SW 1271 (cell line): ENCODE measurements at regions not wholly inside any gene's neighbourhood (a gene's known extent, or its start where the extent isn't known, plus 50 kb on each side); places are given as distances from the start of the nearest gene placed in this dataset.
"Not testable (repeated sequence)": the region's sequence is repeated elsewhere in the genome, so short reads cannot be mapped to it uniquely, and the experiment has no call there.

Experiments
- DNase-seq, 2 experiments: peaks; one replicate each; lab custom pipeline; 2025; lab: John Stamatoyannopoulos, UW

DNA sequence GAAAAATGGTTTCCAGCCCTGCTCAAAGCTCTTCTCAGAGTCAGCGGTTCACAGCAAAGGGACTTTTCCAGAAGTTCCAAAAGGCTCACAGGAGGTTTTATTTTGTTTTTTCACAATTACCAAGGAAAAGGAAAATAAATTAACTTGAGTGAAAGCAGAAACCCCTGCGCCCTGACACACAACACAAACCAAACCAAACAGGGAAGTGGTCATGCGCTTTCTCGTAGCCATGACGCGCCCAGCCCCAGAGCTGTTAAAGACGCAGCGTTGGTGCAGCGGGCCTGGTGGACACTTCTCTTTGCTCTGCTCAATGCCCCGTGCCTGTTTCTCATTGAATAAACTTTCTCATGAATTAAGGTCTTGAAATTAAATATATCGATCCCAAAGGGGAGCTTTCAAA, 134.4 kb upstream of the LYZL2 start:
- no peak for DNase-seq

DNA sequence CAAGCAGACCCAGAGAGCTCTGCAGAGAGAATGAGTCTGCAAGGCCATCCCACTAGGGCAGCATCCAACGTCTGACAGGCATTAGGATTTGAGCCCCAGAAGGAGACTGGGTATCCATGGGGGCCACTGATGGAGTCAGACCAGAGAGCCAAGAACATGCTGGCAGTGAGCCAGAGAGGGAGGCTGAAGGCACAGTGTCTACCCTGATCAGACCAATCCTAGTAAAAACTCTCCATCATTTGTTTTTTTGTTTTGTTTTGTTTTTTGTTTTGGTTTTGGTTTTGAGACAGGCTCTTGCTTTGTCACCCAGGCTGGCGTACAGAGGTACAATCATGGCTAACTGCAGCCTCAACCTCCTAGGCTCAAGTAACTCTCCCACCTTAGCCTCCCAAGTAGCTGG, 133.1 kb upstream of the LYZL2 start:
- no peak for DNase-seq

DNA sequence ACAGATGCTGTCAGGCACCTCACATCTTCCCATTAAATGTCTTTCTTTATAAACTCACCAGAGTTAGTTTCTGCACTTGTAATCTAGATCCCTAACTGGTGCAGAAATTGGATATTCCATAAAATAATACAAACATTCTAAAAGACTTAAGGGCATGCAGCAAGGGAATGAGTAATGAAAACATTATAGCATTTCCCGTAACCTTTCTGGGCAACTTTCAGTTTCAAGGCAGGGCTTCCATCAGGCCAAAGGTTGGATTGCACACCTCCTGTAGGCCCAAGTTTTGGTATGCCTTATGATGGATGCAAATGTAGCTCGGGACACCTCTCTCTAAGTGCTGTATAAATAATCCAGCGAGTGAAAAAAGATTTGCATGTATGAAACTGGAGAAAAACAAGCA, 129.9 kb upstream of the LYZL2 start:
- DNase-seq = no peak

DNA sequence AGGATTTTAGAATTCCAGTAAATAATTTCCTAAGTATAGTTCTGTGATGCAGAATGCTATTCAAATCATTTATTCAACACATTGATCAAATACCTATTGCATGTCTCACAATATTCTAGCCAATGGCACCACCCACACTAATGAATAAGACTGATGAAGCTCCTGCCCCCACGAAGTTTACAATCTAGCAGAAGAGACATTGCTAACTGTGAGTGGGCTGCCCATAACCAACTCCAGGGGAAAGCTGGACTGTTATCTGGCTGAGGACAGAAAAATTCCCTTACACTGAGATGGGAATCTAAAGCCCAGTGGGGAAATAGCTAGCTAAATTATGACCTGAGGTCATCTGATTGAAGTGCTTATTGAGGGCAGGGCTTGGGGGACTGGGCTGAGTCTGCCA, 128.8 kb upstream of the LYZL2 start:
- DNase-seq = no peak

DNA sequence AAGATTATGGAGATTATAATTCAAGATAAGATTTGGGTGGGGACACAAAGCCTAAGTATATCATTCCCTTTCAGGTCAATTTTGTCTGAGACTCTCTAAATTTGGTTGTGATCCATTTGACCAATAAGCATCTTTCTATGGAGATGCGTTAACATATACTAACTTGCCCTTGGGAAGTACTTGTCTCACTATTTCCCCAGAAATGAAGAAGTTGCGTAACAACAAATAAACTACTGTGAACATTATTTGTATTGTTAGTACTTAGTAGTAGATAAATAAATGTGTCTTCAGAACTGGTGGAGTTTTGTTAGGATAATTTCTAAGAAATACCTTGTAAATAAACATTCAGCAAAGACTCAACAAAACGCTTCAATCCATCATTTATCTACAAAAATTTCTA, 127.3 kb upstream of the LYZL2 start:
- DNase-seq = no peak

DNA sequence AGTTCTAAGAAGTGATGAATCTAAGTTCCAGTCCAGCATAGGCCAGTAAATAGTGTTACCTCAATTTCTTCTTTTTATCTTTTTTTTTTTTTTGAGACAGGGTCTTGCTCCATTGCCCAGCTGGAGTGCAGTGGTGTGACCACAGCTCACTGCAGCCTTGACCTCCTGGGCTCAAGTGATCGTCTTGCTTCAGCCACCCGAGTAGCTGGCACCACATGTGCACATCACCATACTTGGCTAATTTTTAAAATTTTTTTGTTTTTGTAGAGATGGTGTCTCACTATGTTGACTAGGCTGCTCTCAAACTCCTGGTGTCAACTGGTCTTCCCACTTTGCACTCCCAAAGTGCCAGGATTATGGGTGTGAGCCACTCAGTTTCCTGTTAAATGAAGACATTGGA, 126.6 kb upstream of the LYZL2 start:
- no peak for DNase-seq

DNA sequence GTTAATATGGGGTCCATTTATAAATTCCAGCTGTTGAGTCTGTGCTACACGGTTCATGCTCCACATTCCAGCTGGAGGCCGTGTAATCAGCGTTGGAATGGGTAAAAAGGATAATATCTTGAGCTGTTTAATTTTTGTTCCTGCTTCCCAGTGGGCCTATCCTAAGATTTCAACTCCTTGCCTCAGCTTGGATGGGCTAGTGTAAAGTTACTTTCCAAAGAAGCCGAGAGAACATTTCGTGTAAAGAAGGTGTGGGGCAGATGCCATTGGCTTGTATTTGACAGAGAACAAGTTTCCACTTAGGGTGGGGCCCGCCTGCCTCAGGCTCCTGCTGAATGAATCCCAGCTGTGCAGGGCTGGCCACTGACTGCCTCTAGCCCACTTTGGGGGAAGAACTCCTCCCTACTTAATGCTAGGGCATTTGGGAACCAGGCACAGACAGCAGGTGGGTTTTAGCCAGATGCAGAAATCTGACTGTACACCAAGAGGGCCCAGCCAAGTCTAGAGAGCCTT, 125.9 kb upstream of the LYZL2 start:
- no peak for DNase-seq

DNA sequence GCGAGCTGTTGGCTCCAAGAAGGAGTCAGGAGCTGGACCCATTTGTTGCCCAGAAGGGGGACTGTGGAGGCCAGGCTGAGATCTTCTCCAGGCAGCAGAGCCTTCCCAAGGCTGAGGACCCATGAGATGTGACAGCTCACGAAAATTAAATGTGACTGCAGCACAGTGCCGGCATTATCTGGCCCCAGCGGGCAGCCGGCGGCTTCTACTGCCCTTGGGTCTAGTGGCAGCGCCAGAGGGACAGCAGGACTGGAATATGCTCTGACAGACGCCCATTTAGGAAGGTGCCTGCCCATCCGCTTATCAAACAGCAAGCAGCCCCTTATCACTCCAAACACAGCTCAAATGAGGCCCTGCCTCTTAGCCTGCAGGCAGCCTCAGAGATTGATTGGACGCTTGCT, 122.9 kb upstream of the LYZL2 start:
- DNase-seq = no peak

DNA sequence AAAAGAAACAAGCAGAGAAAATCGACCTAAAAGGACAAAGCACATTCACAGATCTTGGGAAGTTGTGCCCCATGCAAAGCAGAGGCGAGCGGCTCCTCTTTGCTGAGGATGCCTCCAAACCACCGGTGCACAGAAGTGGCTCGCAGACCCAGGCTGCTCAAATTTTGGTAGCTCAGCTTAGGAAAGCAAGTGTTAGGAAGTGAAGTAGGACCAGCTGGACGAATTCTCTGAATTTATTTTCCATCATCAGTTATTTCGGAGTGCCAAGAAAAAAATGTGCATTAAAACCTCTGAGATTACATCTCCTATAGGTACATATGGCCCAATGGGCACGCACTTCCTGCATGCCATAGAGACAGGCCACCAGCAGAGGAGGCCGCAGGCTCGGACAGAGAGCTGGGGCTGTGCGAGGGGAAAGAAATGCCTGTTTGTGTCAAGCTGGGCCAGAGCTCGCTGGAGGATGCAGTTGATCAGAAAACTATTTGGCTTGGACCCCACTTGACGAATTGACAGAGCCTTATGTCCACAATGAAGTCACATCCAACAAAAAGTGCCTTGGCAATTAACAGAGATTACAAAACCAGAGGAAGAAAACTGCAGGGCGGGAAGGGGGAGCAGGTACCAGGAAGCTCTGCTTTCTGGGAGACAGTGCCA, 122.3 kb upstream of the LYZL2 start:
- peak in 1 of 2 experiments; percentile 36 for DNase-seq

DNA sequence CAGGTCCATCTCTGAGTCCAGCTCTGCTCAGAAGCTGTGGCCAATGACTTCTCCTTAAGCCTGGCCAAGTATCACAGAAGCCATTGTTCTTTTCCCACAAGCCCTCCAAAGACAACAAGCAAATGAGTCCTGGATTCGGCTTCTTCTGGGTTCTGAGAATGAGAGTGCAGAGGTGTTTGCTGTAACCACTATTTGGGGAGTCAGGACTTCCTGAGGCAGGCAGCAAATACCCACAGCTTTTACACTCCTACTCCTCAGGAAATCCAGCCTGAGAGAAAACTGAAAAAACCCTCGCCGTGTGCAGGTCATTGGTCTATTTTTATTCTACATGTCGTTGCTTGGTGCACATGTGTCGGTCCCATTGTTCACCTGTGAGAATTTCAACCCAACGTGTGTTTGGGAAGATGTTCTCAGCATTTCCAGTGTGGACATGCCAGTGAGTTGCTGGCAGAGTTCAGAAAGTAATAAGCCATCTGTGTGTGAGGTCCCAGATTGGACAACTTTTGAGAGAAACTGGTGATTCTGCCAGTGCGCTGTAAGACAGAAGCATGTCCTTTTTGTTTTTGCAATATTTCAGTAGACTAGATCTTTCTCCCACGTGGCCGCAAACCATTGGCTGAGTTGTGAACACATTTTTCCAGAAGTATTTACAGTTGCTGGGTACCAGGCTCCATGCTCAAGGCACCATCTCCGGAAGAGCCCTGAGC, 121.6 kb upstream of the LYZL2 start:
- no peak for DNase-seq

DNA sequence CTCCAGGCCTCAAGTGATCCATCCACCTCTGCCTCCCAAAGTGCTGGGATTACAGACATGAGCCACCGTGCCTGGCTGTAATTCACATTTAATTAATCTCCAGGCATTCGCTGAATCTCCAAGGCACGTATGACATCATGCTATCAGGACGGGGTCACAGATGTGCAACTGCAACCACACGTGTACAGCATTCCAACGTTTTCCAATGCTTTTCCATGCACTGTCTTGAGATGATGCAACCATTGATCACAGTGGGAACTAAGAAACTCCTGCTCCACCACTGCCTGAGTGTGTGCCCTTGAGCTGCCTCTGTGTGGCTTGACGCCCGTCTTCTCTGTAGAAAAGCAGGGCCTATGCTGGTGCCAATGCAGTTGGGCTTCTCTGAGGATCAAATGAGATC, 119.8 kb upstream of the LYZL2 start:
- no peak for DNase-seq

DNA sequence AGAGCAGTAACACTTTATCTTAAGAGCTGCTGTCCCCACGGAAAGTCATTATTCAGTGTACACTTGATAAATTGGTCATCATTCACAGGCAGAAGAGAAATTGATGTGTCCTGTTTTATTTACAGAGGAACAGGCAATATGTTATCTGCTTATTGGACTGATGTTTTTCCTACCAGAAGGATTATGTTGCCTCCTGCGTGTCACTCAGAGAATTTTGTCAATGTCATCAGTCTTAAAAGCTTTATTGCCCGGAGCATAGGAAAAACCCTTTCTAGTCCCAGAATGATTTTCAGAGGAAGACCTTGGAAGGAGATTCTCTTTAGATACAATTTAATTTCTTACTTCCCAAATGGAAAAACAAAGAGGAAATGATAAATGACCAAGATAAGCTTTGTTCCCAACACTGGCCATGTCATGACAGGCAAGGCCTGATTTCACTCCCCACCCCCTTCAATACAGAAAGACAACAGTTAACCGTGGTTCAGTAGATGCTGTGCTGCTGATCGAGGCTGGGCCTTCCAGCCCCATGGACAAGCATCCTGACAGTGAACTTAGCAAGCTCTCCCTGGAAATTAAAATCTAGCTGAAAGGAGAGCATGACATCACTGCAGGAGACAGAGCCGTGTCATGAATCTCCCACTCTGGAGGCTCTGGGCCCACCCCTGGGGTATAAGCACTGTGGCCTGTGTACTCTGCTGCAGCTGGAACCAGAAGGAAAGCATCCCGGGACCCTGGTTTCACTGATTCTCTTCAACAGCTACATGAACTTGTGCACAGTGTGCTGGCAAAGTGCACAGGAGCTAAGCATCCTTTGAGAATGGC, 118.8 kb upstream of the LYZL2 start:
- DNase-seq = no peak

DNA sequence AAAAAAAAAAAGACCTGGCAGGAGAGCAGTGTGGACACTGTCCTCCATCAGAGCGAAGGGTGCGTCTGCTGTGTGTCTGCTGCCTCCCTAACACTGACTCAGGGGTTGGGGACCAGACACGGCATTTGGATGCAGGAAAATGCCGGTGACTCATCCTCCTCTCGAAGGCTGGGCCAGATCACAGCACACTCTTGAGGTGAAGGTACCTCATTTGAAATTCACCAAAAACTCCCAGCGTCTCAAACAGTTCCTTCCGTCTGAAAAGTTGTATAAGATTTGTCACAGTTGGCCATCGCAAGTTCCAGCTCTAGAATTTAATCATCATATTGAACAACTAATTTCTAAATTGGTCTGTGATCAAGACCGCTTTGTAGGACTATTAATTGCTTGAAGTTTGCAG, 118.1 kb upstream of the LYZL2 start:
- no peak for DNase-seq

DNA sequence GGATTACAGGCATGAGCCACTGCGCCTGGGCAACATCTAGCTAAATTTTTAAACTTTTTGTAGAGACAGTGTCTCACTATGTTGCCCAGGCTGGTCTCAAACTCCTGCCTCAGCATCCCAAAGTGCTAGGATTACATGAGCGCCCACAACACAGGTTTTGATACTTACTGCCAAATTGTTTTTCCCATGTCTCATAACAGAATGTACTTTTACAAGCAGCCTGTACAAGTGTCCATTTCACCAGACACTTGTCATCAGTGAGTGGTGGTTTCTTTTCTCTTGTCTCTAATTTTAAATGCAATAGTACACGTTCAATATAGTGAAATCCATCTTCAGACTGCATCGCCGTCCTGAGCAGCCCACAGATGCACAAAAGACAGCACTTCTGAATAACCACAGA, 116.4 kb upstream of the LYZL2 start:
- no peak for DNase-seq

DNA sequence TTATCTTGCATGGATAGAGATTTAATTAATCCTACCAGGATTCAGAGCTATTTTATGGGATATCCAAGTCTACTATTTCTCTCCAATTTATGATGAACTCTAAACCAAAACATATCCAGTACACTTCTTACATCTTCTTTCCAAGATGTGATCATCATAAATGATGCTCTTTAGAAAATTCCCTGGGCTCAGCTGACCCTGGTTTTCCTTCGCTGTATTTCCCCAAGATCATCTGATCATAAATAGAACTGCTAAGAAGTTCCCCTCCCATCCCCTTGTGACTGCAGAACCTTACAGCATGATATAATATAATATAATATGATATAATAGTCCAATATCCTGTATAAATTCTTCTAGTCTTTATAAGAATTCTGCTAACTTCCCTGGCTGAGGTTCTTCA, 114.6 kb upstream of the LYZL2 start:
- DNase-seq = no peak

DNA sequence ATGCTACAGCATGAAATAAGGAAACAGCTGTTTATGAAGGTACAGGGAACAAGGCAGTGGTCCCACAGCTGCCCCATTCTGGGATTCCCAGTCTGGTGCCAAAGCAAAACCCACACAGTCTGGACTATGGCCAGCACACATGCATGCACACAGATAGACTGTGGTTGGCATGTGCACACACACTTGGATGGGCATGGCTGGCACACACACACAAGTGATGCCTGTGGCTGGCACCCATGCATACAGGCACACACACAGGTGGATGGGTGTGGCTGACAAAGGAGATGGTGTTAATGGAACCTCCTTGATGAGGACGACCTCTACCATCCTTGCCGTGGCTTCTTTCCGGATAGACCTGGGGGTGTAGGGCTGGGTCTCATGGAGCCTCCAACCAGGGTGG, 114.0 kb upstream of the LYZL2 start:
- DNase-seq = no peak

DNA sequence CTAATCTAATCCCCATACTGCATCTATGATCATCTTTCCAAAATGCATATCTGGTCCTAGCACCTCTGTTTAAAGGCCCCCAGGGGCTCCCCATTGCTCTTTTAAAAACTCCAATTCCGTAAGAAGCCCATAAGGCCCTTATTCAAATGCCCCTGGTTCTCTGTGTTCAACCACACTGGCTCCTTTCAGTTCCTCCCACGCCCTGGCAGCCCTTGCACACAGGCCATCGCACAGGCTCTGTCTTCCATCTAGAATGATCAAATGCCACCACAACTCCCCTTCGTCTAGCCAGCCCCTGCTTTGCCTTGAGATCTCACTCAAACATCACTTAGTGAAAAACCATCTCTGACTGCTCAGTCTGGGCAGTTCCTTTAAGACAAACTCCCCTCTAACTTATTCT, 112.9 kb upstream of the LYZL2 start:
- no peak for DNase-seq

DNA sequence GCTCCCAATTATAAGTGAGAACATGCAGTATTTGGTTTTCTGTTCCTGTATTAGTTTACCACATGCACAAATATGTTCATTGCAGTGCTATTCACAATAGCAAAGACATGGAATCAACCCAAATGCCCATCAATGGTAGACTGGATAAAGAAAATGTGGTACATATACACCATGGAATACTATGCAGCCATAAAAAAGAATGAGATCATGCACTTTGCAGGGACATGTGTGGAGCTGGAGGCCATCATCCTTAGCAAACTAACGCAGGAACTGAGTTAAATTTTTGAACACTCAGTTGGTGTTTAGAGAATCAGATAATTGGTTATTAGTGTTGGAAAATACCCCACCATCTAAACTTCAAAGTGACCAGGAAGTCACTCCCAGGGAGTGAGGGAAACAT, 111.2 kb upstream of the LYZL2 start:
- DNase-seq = not testable (repeated sequence)

DNA sequence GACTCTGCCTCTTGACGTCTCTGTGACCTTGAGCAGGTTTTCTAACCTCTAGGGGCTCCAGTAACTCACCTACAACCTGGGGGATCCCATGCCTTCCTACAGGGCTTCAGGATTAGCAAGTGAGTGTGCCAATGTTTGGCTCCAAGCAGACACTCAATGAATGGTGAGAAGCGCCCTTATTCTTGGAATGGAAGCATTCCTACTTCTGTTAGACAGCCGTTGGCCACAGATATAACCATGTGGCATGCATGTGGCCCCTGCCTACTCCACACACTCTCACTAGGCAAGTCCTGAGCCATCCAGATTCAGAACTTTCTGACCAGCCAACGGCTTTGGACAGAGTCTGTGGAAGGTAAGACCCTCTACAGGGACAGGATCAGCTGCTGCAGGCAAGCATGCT, 108.9 kb upstream of the LYZL2 start:
- DNase-seq = no peak

DNA sequence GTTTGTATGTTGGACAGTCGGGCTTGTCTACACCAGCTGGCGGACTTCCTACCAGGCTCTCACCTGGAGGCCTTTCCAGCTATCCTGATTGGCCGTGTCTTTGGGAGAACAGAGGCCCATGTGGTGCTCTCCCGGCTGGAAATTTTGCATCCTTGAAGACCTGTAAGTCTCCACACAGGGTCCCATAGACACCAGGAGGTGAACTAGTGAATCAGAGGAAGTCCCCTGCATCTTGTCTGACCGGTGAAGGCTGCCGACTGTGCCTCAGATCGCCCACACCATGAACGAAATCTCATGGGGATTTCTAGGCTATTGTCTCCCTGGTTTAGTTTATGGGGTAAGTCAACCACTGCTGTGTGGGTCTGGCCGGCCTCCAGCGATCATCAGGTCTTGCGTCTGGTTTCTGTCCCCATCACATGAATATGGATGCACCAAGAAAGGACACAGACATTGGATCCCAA, 108.4 kb upstream of the LYZL2 start:
- DNase-seq = no peak

DNA sequence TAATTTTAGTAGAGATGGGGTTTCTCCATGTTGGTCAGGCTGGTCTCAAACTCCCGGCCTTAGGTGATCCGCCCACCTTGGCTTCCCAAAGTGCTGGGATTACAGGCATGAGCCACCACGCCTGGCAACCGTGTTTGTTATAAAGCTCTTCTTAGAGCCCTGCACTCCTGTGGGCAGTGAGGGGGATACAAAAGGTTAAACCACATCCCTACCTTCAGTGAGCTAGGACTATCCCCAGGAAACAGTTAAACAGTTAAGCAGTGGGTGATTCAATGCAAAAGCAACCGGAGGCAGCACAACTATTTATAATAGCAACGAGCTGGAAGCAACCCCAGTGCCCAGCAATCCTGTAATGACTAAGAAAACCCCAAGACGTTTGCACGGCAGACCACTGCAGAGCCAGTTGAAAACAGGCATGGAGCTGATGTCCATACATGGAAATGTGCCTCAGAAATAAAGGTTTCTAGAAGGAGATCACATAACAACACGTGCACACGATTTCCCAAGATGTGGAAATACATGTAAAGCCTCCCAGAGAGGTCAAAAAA, 107.2 kb upstream of the LYZL2 start:
- DNase-seq = peak; percentile 57 to 85

DNA sequence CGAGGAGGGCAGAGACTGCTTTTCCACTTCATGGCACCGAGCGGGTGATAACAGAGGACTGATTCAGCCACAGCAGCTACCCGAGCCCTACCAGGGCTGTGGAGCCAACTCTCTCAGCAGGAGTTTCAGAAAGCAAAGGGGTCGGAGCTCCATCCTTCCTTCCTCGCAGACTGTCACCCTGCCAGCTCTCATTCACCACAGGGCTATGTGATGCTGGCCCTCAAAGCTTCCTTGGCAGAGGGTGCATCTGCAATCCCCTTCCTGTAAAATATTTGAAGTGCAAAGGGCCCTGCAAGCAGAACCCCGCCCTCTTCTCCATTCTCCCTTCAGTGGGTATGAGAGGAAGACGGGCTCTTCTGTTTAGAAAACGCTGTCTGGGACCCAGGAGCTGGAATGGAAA, 105.3 kb upstream of the LYZL2 start:
- no peak for DNase-seq

DNA sequence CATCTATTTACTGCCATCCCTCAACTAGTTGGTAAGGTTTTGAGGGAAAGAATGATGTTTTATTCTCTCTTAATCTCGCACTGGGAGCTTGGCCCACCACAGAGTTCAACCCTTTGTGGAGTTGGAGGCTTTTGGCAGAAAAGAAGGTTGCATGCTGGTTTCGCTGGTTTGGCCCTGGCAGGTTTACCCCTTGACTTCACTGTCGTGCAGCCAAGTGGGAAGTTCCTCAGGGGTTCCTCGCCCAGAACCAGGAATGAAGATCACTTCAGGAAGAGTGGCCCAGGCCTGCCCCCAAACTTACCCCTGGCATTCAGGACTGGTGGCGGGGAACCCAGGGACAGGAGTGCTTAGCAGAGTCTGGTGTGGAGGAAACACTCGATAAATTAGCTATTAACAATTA, 103.1 kb upstream of the LYZL2 start:
- DNase-seq = no peak
